HK-2 (cell line): ENCODE measurements at regions not wholly inside any gene's neighbourhood (a gene's known extent, or its start where the extent isn't known, plus 50 kb on each side); places are given as distances from the start of the nearest gene placed in this dataset.

ENCODE experiments used
- DNase-seq: peaks from one replicate; pipeline ENCODE4 v3.0.0-alpha.2; 2018; ENCODE audit not compliant: unreplicated experiment

DNA sequence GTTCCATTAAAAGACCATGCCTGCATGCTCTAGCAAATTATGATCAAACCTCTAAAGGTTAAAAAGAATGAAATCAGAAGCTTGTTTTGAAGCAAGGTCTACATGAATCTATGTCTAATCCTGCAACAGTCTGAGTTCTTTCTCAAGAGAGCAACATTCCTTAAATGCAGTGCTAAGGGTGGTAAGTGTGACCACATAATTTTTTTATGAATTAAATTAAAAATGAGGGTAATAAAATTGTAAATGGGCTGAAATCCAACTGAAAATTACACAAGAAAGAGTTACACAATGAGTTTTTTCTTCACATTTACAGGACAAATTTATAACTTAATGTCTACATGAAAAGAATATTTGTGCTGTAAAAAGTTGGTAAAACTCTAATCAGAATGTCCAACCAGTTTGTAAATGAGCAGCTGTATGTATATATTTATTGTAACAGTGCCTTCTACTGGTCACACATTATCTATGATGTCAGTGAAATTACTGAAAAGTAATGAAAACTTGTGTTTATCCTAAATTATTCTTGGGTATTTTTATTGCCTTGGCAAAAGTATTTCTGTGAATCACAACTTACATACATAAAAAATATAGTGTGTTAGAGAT lies 336.3 kb upstream of the PITX2 start:
- no peak for DNase-seq

DNA sequence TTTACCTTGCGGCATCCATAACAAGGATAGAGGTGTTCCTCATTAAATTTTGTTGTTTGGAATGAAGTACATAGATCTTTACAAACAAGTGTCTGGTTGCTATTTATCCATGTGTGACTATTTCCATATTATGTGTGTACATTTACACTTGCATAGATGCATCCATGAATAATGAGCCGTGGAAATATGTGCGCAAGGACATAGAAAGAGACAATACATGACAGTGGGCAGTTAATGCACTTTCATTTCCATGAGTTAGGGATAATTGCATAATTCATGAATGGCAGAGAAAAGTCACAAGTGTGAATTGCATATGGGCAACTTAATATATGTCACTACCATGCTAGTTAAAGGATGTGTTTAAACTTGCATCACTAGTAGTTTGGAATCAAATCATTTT lies 338.2 kb upstream of the PITX2 start:
- DNase-seq = no peak

- no peak for DNase-seq
These were observed 339.7 kb upstream of the PITX2 start for GRCh38 chr4:110962616-110963015.

DNA sequence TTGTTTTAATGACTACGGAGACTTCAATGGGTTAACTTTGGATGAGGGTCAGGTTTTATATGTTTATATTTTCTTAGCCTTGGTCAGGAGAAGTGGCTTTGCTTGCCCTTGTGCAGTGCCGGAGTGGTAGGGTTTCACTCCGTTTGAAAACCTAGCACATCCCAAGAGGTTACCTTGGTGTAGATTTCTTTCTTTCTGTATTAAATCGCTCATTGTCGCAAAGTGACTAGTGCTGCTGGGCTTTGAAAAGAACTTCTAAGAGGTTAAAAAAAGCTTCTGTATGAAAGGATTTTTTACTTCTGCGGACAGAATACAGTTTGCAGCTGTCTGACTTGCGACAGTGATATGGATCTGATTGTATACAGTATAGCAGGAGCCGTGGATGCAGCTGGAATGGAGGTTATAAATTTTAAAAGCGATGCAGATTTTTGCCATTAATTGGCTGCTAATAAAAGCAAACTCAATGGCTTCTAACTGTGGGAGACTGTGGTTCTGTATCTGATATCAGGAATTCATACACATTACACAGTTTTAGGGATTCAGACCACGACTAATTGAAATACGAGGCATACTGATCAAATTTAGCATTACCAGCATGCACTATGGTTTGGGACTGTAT lies 340.9 kb upstream of the PITX2 start:
- DNase-seq = no peak

DNA sequence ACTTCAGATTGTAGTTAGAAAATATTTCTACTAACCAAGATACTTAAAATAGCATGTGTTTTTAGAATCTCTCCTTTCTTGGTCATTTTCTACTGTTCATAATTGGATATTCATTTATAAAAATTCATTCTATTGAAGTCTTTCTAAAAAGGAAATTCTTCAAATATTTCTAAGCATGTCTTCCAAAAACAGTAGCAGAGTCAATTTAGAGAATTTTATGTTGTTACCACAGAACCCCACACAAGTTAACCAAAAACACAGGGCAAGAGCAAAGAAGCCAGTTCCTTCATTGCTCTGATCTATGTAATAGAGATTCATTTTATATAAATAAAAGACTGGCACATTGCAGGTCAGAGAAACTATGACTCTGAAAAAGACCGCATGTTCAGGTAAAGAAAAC lies 345.1 kb upstream of the PITX2 start:
- no peak for DNase-seq

GRCh38 chr4:110970642-110971041 lies 347.8 kb upstream of the PITX2 start:
- DNase-seq = peak; percentile 38

- no peak for DNase-seq
These were observed 352.5 kb upstream of the PITX2 start for GRCh38 chr4:110975338-110975737.

DNA sequence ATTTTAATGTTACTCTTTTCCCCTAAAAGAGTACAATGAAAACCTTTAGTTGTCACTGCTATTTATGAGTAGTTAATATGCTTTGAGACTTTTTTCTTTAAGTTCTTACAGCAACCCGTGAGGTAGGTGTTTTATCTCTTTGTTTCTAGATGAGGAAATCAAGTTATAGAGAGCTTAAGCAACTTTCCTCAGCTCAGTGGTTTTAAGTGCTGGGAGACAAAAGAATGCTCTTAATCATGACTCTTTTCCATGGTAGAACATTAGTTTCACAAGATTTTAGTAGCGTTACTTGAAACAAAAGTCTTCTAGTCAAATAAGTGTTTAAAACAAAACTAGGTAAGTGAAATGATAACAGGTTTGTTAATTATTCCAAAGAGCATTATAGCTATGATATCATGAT lies 354.7 kb upstream of the PITX2 start:
- no peak for DNase-seq

GRCh38 chr4:110978761-110979160 lies 355.9 kb upstream of the PITX2 start:
- DNase-seq = no peak

GRCh38 chr4:110982486-110982885 lies 359.6 kb upstream of the PITX2 start:
- no peak for DNase-seq

DNA sequence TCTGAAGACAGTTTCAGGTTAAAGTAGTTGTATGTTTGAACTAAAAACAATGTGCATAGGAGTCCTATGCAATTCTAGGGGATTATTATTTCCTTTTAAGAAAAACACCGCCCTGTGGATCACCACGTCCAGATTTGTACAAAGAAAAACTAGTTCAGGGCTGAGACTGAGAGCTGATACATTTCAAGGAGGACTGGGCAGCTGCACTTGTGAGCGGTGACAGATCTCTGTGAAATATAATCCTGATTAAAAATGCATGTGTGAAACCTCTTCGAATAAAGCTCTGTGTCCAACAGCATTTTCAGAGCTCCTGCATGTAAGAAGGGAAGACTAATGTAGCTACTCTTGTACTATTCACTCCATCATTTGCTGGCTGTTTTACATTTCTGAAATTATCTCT lies 365.8 kb upstream of the PITX2 start:
- no peak for DNase-seq

DNA sequence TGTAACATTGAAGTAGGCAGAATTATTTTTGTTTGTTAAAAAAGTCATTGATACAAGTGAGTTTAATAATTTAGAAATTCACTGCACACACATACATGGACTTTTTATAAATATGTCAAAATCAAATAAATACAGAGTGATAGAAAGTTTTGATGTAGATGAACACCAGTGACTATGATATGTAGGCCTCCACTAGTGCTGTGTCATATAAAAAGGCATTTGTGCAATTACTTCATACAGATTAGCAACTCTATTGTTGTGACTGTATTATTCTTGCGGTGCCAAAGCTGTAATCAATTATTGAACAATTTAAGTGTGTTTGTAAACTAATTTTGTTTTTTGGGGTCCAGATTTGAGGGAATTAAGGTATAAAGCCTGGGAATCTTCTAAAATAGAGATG lies 366.2 kb upstream of the PITX2 start:
- DNase-seq = no peak

GRCh38 chr4:110994781-110995180 lies 371.9 kb upstream of the PITX2 start:
- no peak for DNase-seq

DNA sequence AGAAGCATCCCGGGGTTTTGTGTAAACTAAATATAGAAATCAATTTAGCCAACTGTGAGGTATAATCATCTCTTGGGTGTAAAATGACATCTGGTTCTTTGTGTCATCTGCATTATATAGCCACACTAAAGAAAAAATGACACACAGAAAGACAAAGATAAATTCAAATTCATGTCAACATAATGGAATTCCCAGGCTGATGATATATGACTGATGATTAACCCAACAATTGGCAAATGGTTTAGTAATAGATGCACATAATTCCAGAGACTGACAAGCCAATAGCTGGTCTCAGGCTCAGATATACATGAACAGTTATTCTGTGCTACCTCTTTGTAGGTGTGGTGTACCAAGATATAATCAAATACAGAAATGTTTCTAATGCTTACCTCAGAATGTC lies 375.4 kb upstream of the PITX2 start:
- DNase-seq = no peak

DNA sequence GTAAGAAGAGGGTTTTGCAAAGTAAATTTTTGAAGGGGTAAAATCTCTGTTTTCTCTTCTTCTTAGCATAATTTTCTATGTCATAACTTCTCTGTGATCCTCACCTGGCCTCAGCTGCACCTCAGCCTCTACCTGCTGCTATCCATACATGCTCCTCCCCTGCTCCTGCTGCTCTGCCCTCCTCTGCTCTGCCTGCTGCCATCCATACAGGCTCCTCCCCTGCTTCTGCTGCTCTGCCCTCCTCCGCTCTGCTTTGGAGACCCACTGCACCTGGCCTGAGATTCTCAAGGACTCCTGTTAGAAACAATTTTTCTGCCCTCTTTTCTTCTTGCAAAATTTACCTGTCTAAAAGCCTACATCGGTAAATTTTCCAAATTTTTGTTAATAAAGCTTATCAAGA lies 388.6 kb upstream of the PITX2 start:
- no peak for DNase-seq

GRCh38 chr4:111013846-111014245 lies 391.0 kb upstream of the PITX2 start:
- no peak for DNase-seq

DNA sequence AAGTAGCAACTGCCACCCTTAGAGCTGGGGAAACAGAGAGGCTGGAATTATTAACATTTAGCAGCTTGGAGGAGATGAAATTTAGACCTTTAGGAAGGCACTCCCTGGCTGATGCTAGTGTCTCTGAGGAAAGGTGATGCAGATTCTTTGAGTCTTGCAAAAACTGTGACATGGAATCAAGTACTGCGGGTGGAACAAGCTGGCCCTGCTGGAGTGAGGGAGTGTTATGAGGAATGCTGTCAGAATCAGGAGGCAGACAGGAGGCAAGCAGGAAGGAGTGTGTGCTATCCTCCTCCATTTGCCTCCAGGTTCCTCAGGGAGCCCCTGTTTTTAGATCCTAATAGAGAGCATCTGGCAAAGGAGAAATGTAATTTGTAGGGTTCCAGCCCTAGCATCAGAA lies 391.7 kb upstream of the PITX2 start:
- no peak for DNase-seq

- no peak for DNase-seq
These were observed 393.5 kb upstream of the PITX2 start for GRCh38 chr4:111016416-111016815.

GRCh38 chr4:111018216-111018615 lies 395.3 kb upstream of the PITX2 start:
- DNase-seq = no peak

DNA sequence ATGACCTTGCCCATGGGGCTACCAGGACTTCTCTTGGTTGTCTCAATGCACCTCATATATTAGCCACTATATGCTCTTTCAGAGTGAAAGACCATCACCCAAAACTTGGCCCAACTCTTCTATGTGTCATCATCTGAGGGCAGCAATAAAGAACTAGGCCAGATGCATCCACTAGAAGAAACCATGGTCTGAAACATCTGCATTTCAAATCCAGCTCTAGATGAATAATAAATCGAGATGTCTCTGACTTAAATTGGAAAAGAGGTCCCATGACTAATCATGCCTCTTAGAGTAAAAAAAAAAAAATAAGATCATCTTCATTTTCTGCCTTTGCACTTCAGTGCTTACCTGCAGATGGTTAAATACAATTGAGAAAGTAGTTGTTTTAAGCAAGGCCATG lies 397.6 kb upstream of the PITX2 start:
- no peak for DNase-seq

- DNase-seq = no peak
These were observed 398.1 kb upstream of the PITX2 start for GRCh38 chr4:111020961-111021360.

DNA sequence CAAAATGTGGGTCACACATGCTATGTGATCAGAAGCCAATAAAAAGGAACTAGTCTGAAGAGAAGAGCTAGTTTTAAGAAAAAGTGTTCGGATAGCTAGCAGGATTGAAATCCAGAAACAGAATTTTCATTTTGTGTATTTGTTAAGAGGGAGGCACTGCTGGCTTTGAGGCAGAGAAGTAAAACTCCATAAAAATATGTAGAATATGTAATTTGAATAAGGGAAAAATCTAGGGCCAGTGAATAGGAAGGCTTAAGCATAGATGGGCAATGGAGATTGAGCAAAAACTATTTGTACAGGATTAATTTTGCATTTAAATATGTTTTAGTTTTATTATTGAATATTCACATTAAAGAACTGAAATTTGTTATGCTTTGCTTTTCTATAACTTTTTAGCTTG lies 399.9 kb upstream of the PITX2 start:
- DNase-seq = no peak

DNA sequence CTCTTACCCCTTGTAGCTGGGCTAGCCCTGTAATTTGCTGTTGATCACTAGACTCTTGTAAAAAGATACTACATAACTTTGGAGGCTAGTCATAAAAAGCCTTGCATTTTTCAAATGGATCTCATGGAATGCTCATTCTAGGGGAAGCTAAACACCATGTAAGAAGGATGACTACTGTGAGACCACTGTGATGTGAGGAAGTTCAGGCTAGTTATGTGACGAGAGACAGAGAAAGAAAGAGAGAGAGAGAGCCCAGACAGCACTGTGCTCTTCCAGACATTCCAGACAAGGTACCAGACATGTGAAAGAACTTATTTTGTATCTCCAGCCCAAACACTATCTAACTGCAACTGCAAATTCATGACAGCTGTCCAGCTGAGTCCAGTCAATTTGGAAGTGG lies 404.6 kb upstream of the PITX2 start:
- DNase-seq = no peak

GRCh38 chr4:111028795-111029194 lies 405.9 kb upstream of the PITX2 start:
- DNase-seq = no peak
